Upper lobe of left lung (tissue), 4 donors: ENCODE measurements at regions not wholly inside any gene's neighbourhood (a gene's known extent, or its start where the extent isn't known, plus 50 kb on each side); places are given as distances from the start of the nearest gene placed in this dataset.

Experiments used
- POLR2A ChIP-seq, 4 donors: fragments of 450-650 bp; IDR thresholded peaks; one replicate each; pipeline ENCODE4 v1.5.1; 2016 to 2017; ENCODE audit warnings: antibody characterized with exemption in 4 of 4, mild to moderate bottlenecking in 2 of 4
- POLR2AphosphoS5 ChIP-seq, 2 donors: sonication (generic); formaldehyde crosslinking; IDR thresholded peaks; one replicate each; pipeline ENCODE4 v1.5.1; 2017; ENCODE audit warnings: antibody characterized with exemption in 2 of 2
- TF ChIP-seq, protein P1 (sequence below), 6 experiments: fragments of 450-650 bp in 4 of 6; fragments of 200-600 bp in 2 of 6; sonication (generic) in 2 of 6; IDR thresholded peaks; one replicate each; pipeline ENCODE4 v1.5.1; 2016 to 2019; ENCODE audit warnings: antibody characterized with exemption in 6 of 6

DNA sequence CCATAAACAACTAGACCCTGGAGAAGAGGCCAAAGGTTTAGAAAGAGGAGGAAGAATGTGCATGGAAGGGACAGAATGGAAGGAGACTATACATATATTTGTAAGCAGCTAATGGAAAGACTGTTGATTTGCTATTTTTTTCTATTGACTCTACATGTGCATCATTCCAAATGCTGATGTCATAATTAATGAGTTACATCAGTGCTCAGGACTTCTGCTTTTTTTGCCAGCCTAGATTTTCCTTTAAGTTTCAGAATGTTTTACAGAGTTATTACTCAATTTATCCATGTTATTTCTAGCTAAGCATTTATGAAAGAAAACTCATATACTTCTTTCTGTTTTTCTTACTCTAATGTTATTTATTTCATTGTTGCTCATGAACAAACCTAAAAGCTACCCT is 62.6 kb upstream of the VGLL3 start:
- TF ChIP-seq, protein P1, sequence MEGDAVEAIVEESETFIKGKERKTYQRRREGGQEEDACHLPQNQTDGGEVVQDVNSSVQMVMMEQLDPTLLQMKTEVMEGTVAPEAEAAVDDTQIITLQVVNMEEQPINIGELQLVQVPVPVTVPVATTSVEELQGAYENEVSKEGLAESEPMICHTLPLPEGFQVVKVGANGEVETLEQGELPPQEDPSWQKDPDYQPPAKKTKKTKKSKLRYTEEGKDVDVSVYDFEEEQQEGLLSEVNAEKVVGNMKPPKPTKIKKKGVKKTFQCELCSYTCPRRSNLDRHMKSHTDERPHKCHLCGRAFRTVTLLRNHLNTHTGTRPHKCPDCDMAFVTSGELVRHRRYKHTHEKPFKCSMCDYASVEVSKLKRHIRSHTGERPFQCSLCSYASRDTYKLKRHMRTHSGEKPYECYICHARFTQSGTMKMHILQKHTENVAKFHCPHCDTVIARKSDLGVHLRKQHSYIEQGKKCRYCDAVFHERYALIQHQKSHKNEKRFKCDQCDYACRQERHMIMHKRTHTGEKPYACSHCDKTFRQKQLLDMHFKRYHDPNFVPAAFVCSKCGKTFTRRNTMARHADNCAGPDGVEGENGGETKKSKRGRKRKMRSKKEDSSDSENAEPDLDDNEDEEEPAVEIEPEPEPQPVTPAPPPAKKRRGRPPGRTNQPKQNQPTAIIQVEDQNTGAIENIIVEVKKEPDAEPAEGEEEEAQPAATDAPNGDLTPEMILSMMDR (IDR thresholded peaks at IDR 0.05), result no peak
- TF ChIP-seq POLR2A (IDR thresholded peaks at IDR 0.05), result no peak
- TF ChIP-seq POLR2AphosphoS5 (IDR thresholded peaks at IDR 0.05), result no peak
